ENCODE measurements at regions not wholly inside any gene's neighbourhood (a gene's known extent, or its start where the extent isn't known, plus 50 kb on each side); places are given as distances from the start of the nearest gene placed in this dataset.

DNA sequence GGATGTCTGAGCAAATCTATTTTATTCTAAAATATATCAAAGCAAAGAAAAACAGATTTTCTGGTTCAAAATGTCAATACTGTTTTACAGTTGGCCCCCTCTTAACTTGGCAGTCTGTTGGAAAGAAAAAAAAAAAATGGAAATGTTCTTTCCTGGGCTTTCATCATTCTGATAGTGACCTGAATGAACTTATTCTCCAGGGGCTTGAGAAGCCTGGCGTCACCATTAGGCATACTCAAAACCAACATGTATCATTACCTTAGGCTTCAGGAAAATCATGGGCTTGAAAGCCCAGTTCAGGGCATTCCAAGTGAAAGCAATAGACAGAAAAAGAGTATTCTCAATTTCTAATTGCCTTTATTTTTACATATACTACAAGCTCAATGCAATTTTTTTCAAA is 283.7 kb upstream of the PUM3 start:
- no peak for TF ChIP-seq CTCF (IDR thresholded peaks at IDR 0.05; ENCODE audit: unreplicated experiment)
- DNase-seq (ENCODE audit: low spot score), result no peak
- Mint-ChIP-seq H3K36me3 (ENCODE audit: low read depth, unreplicated experiment) (no peaks in the 10 kb centered on the region), H3K27ac (ENCODE audit: unreplicated experiment) (no peak overlapping the region), H3K4me1 (ENCODE audit: unreplicated experiment) (no peaks in the 10 kb centered on the region), H3K4me3 (ENCODE audit: unreplicated experiment) (no peak overlapping the region), H3K9me3 (ENCODE audit: unreplicated experiment) (no peaks in the 10 kb centered on the region), H3K27me3 (ENCODE audit: unreplicated experiment) (no peaks in the 10 kb centered on the region)

DNA sequence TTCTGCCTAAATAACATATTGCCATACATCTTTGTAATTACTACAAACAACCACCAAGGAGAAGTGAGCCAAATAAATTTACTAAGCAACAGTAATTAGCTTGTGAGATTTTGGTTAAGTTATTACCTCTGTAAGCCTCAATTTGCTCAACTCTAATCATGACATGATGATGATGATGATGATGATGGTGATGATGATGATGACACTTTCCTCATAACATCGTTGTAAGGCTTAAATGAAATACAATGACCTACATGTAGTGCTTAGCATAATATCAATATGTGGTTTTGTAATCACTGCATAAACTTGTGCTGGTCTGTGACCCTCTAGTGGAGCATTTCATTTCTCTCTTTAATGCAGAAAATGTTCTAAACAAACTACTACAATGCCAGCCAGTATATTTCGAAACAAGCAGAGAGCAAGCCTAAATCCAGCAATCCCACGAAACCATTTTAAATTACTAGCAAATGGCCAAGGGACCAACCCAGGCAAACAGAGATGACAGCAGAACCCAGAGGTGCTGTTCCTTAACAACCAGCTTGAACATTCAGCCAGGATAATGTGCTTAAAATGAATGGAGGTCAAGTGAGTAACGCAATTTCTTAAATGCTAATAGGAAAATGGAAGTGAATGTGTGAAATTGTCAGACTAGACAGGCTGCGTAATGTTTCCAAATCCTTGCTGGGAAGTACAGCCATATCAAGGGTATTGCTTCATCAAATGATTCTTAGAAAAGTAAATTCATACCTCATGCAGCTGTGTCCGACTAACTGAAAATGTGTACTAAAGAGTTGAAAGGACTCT is 281.9 kb upstream of the PUM3 start:
- Mint-ChIP-seq H3K9me3 (ENCODE audit: unreplicated experiment) (no peaks in the 10 kb centered on the region), H3K4me1 (ENCODE audit: unreplicated experiment) (peaks cover 4% of the 10 kb centered on the region)

GRCh38 chr9:3124001-3124400 is 280.1 kb upstream of the PUM3 start:
- H3K9me3 Mint-ChIP-seq (ENCODE audit: unreplicated experiment), result no peaks in the 10 kb centered on the region
- no peak overlapping the region for H3K27ac Mint-ChIP-seq (ENCODE audit: unreplicated experiment)
- peaks cover 12% of the 10 kb centered on the region for H3K4me1 Mint-ChIP-seq (ENCODE audit: unreplicated experiment)
- no peak overlapping the region for H3K4me3 Mint-ChIP-seq (ENCODE audit: unreplicated experiment)
- DNase-seq (ENCODE audit: low spot score), result no peak
- H3K27me3 Mint-ChIP-seq (ENCODE audit: unreplicated experiment), result no peaks in the 10 kb centered on the region
- no peak for TF ChIP-seq CTCF (IDR thresholded peaks at IDR 0.05; ENCODE audit: unreplicated experiment)
- no peaks in the 10 kb centered on the region for H3K36me3 Mint-ChIP-seq (ENCODE audit: low read depth, unreplicated experiment)

More for the DNA sequence above, 281.9 kb upstream of the PUM3 start:
- H3K27me3 Mint-ChIP-seq (ENCODE audit: unreplicated experiment), result no peaks in the 10 kb centered on the region
- H3K4me3 Mint-ChIP-seq (ENCODE audit: unreplicated experiment), result no peak overlapping the region
- no peak overlapping the region for H3K27ac Mint-ChIP-seq (ENCODE audit: unreplicated experiment)
- no peak for TF ChIP-seq CTCF (IDR thresholded peaks at IDR 0.05; ENCODE audit: unreplicated experiment)
- no peak for DNase-seq (ENCODE audit: low spot score)
- H3K36me3 Mint-ChIP-seq (ENCODE audit: low read depth, unreplicated experiment), result no peaks in the 10 kb centered on the region

DNA sequence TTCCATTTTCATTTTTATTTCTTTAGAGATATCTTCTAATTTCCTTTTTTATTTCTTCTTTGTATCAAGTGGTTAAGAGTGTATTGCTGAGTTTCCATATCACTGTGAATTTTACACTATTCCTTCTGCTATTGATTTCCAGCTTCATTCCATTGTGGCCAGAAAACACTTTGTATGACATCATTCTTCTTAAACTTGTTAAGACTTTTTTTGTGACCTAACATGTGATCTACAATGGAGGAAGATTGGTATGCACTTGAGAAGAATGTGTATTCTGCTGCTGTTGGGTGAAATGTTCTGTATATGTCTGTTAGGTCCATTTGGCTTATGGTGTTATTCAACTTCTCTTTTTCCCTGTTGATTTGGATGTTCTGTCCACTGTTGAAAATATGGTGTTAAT is 274.2 kb upstream of the PUM3 start:
- Mint-ChIP-seq H3K27ac (ENCODE audit: unreplicated experiment) (no peak overlapping the region), H3K27me3 (ENCODE audit: unreplicated experiment) (peaks cover 2% of the 10 kb centered on the region), H3K4me3 (ENCODE audit: unreplicated experiment) (no peak overlapping the region), H3K4me1 (ENCODE audit: unreplicated experiment) (peaks cover 12% of the 10 kb centered on the region), H3K36me3 (ENCODE audit: low read depth, unreplicated experiment) (no peaks in the 10 kb centered on the region), H3K9me3 (ENCODE audit: unreplicated experiment) (no peaks in the 10 kb centered on the region)
- DNase-seq (ENCODE audit: low spot score), result no peak
- TF ChIP-seq CTCF (IDR thresholded peaks at IDR 0.05; ENCODE audit: unreplicated experiment), result no peak

DNA sequence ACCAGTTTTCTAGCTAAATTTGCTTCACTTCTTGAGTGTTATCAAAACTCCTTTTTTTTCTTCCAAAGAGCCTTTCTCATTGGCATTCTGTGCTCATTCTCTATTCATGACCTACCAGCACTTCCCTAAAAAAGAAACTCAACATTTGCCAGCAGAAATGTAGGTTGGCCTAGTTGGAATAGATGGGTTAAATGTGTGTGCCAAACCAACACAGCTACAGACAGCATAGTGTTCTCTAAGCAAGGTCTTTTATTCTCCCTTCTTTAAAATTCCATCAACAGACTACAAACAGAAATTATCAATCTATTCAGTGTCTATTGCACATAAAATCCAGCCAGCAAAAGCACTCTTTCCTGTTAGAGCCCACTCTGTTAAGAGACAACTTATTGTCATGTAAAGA is 255.8 kb upstream of the PUM3 start:
- Mint-ChIP-seq H3K4me1 (ENCODE audit: unreplicated experiment) (no peaks in the 10 kb centered on the region), H3K4me3 (ENCODE audit: unreplicated experiment) (no peak overlapping the region), H3K27ac (ENCODE audit: unreplicated experiment) (no peak overlapping the region), H3K27me3 (ENCODE audit: unreplicated experiment) (no peaks in the 10 kb centered on the region), H3K9me3 (ENCODE audit: unreplicated experiment) (no peaks in the 10 kb centered on the region), H3K36me3 (ENCODE audit: low read depth, unreplicated experiment) (no peaks in the 10 kb centered on the region)
- DNase-seq (ENCODE audit: low spot score), result no peak
- TF ChIP-seq CTCF (IDR thresholded peaks at IDR 0.05; ENCODE audit: unreplicated experiment), result no peak

All from endothelial cell (in vitro differentiated cells).